Astrocyte of the hippocampus (primary cell): ENCODE measurements at regions not wholly inside any gene's neighbourhood (a gene's known extent, or its start where the extent isn't known, plus 50 kb on each side); places are given as distances from the start of the nearest gene placed in this dataset.

Experiments used
- DNase-seq: peaks from one replicate; pipeline ENCODE4 v3.0.0; 2011; ENCODE audit warnings: low read depth, low spot score

GRCh38 chr4:65126200-65126599 lies 544.1 kb downstream of the EPHA5 start:
- no peak for DNase-seq

- DNase-seq, result no peak
Measured at GRCh38 chr4:65120287-65120686, 550.0 kb downstream of the EPHA5 start.

- no peak for DNase-seq
Measured at GRCh38 chr4:65102419-65102818, 567.9 kb downstream of the EPHA5 start.

DNA sequence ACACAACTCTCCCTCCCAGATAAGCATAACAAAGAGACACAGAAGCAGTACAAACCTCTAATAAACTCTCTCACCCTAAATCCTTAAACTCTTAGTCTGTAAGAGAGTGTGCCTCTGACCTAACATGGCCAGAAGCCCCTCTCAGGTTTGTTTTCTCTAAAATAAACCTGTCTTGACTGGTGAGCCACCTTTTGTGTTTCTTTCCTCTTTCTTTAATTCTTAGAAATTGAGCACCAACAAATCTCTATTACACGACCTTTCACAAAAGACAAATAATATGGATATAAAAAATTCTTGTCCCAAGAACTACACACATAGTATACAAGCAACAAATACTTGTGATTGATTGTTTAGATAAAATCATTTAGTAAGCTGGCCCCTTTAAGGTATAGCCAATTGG lies 573.7 kb downstream of the EPHA5 start:
- DNase-seq, result no peak

- peak; percentile 40 for DNase-seq
Measured at GRCh38 chr4:65089666-65090065, 580.6 kb downstream of the EPHA5 start.

GRCh38 chr4:65083076-65083475 lies 587.2 kb downstream of the EPHA5 start:
- peak; percentile 28 for DNase-seq

GRCh38 chr4:65071564-65071963 lies 598.7 kb downstream of the EPHA5 start:
- DNase-seq, result no peak

GRCh38 chr4:65069177-65069576 lies 601.1 kb downstream of the EPHA5 start:
- DNase-seq, result no peak

- no peak for DNase-seq
Measured at GRCh38 chr4:65066106-65066505, 604.2 kb downstream of the EPHA5 start.

DNA sequence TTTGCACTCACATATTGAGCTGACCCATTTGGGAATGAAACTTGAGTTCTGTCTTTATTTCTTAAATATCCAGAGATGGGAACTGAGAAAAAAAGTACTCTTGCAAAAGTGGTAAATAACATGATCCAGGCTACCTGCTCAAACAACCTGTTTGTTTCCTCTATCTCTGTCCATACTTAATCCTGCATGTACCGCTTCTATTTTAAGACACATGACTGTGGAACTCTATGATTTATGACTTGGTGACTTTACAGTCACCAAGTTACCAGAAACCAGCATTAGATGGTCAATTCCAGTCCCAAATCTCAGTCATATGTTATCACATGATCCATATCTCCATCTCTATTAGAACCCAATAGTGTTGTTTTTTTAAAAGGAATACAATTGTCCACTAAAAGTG lies 606.7 kb downstream of the EPHA5 start:
- DNase-seq, result no peak

DNA sequence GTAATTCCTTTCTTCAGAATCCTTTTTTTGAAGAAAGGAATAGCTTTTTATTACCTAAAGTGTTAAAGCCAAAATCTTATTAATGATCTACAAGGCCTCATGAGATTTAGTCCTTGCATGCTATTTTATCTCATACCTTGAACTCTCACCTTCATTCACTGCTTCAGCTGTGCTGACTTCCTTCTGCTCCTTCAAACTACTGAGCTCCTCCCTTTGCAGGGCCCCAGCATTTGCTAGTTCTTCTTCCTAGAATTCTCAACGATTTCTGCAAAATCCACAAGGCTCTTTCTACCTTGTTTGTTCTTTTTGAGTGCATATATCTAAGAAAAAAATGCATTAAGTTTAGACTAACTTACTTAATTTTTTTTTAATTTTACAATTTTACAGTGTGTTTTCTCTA lies 619.5 kb downstream of the EPHA5 start:
- no peak for DNase-seq

DNA sequence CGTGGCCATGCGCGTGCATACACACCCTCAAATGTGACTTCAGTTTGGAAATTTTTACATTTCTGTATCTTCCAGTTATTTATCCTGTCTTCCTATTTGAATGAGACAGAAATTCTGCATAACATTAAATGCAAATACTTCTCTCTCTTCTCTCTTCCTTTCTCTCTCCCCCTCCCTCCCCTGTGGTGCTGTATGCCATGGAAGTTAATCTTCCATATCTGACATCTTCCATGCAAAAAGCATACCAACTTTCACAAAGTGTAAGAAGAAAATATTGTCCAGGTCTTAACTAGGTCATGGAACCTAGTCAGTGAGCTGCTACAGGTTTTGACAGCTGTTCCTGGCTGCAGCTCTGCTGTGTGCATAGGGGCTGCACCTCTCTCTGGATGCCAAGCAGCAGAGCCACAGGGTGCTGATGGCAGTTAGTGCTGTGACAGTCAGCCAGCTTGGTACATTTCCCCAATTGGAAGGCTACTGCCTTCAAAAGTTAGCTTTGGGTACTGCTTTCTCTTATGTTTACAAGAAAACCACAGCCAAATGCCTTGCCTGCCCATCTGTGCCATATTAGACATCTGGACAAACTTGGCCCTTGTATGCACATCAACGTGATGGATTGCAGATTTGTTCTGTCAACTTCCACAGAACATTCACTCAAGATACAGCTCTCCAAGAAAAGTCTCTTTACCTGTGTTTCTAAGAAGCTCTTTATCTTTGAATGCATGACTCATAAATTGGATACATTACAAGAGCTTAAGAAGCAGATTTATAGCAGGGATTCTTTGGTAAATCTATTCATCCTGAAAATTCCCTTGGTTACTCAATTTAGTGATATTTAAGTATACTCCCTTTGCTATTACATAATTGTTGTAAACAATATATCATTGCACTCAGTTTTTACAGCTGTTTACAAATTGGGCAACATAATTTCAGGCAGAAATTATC lies 623.8 kb downstream of the EPHA5 start:
- peak; percentile 72 for DNase-seq

DNA sequence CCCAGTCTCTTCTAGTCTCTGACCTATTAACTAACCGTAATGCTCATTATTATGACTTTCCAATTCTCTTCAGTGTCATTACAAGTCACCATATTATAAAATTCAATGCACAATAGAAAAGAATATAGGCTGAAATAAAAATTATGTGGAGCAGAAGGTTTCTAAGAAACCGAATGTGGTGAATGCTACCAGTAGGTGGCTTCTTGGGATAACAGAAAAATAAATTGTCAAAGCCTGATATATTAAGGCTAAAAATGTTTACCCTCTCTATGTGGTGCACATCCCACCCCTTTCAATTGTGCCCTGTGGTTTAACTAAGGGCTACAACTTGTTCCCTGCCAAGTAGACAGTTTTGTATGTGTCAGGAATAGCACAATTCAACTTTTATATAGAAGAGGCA lies 624.6 kb upstream of the TECRL start:
- DNase-seq, result peak; percentile 39

DNA sequence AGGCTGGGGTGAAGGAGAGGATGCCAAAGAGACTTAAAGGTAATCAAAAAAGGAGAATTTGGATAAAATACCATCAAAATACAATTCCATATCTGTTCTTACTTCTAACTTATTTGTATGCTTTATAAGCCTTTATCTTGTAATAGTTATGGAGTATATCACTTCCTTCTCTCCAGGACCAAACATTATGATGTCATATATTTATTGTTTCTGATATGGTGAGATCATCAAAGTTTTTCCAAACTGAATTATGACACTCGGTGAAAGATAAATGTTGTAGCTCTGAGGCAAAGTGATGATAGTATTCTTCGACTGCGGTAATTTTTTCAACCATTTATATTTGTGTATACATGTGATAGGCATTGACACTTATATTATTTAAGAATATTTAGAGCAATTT lies 619.3 kb upstream of the TECRL start:
- DNase-seq, result no peak

DNA sequence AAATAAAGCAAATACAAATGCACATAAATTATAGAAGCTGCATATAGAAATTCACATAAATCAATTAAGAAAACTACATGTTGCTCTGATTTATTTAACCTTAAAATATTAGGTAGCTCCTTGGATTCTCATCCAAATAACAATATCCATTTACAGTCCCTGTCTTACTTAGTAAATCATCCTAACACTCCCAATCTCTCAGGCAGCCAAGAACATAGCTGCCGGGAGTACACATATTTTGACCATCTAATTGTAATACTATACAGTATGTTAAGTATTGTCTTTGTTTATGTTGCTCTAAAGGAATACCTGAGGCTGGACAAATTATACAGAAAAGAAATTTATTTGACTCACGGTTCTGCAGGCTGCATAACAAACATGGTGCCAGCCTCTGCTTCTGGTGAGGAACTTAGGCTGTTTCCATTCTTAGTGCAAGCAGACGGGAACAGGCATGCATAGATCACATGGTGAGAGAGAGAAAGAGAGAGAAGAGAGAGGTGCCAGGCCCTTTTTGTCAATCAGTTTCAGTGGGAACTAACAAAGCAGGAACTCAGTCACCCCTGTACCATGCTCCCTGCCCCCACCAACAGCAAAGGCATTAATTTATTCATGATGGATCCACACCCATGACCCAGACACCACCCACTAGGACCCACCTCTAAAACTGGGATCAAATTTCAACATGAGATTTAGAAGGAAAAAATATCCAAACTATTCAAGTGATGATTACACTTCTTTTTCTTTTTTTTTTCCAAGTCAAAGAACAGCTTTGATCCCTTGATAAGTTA lies 614.8 kb upstream of the TECRL start:
- DNase-seq, result no peak

- no peak for DNase-seq
Measured at GRCh38 chr4:65023081-65023480, 613.8 kb upstream of the TECRL start.

- DNase-seq, result no peak
Measured at GRCh38 chr4:65021737-65022136, 612.5 kb upstream of the TECRL start.

GRCh38 chr4:65021149-65021548 lies 611.9 kb upstream of the TECRL start:
- DNase-seq, result no peak

GRCh38 chr4:65019775-65020174 lies 610.5 kb upstream of the TECRL start:
- DNase-seq, result no peak

DNA sequence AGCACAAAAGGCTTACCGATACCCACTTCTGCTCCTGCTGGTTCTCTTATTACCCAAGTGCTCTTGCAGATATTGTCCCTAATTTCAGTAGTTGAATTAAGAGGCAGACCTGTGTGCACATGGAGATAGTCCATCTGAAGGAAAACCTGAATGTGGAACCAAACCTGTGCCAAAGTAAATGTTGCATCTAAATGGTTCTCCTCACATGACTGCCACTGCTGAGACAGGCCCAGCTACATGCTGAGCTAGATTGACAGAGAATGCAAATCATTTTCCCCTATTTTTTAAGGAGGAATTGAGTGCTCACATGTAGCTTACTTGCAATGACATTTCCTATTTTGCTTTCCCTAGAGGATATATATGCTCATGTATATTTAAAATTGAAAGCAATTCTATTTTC lies 609.1 kb upstream of the TECRL start:
- no peak for DNase-seq

DNA sequence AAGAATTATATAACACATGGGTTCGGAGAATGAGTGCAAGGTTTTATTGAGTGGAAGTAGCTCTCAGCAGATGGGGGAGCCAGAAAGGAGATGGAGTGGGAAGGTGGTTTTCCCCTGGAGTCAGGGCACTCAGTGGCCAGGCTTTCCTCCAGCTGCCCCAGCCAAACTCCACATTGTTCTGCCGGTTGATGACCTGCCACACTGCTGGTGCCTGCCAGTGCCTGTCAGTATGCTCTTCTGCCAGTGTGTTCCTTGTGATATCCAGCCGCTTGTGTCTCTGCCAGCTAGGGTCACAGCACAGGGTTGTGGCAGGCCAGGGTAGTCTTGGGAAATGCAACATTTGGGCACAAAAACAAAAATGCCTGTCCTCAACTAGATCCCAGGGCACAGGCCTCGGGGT lies 604.8 kb upstream of the TECRL start:
- DNase-seq, result no peak

- DNase-seq, result peak; percentile 72
Measured at GRCh38 chr4:65007841-65008439, 598.7 kb upstream of the TECRL start.
